CD14-positive monocyte (primary cell): ENCODE measurements at regions not wholly inside any gene's neighbourhood (a gene's known extent, or its start where the extent isn't known, plus 50 kb on each side); places are given as distances from the start of the nearest gene placed in this dataset.

Source experiments
- DNase-seq, 3 donors: peaks; one replicate each; pipeline ENCODE4 v3.0.0-alpha.2; 2011 to 2022
- H2AFZ ChIP-seq: 2 replicates; pipeline ENCODE4 v1.6.0; 2012; ENCODE audit warnings: mild to moderate bottlenecking, low read depth, low read length, inconsistent platforms; ENCODE audit not compliant: insufficient read depth, poor library complexity, severe bottlenecking
- H3K27ac ChIP-seq, 2 donors: 1 replicate in 1 of 2; 2 replicates in 1 of 2; pipeline ENCODE4 v1.5.1; 2012 to 2013; ENCODE audit warnings: low read length in 2 of 2, control low read depth in 1 of 2, inconsistent platforms in 1 of 2, low read depth in 1 of 2, mild to moderate bottlenecking in 1 of 2
- H3K27me3 ChIP-seq, 2 donors: one replicate each; pipeline versions ENCODE4 v1.6.0 to v1.6.1; 2011 to 2013; ENCODE audit warnings: low read length in 2 of 2; ENCODE audit not compliant: control insufficient read depth in 2 of 2, insufficient read depth in 2 of 2
- H3K36me3 ChIP-seq, 2 donors: replicated peaks in 1 of 2; 1 replicate in 1 of 2; 2 replicates in 1 of 2; pipeline versions ENCODE4 v1.5.1 to v1.6.1; 2012 to 2013; ENCODE audit warnings: low read length in 2 of 2, control low read depth in 1 of 2, inconsistent platforms in 1 of 2, mild to moderate bottlenecking in 1 of 2; ENCODE audit not compliant: insufficient read depth in 2 of 2, control insufficient read depth in 1 of 2
- H3K4me1 ChIP-seq, 2 donors: 1 replicate in 1 of 2; 2 replicates in 1 of 2; pipeline versions ENCODE4 v1.5.1 to v1.6.1; 2012 to 2013; ENCODE audit warnings: low read length in 2 of 2, control low read depth in 1 of 2, inconsistent platforms in 1 of 2, mild to moderate bottlenecking in 1 of 2, moderate library complexity in 1 of 2; ENCODE audit not compliant: insufficient read depth in 2 of 2, control insufficient read depth in 1 of 2
- H3K4me2 ChIP-seq: replicated peaks from 2 replicates; pipeline ENCODE3; 2012; ENCODE audit warnings: low read length, moderate library complexity, mild to moderate bottlenecking; ENCODE audit not compliant: poor library complexity, severe bottlenecking; ENCODE audit errors: extremely low read depth
- H3K4me3 ChIP-seq, 3 experiments: fragments of 200-600 bp in 1 of 3; sonication (generic) in 1 of 3; replicated peaks in 1 of 3; 1 replicate in 2 of 3; 2 replicates in 1 of 3; pipeline ENCODE4 v1.5.1; 2011 to 2013; ENCODE audit warnings: low read length in 3 of 3, mild to moderate bottlenecking in 3 of 3, control low read depth in 2 of 3, low read depth in 2 of 3, inconsistent platforms in 1 of 3, moderate library complexity in 1 of 3
- H3K79me2 ChIP-seq: 2 replicates; pipeline ENCODE4 v1.6.0; 2012; ENCODE audit warnings: mild to moderate bottlenecking, control low read depth, inconsistent platforms, low read length, moderate library complexity; ENCODE audit not compliant: insufficient read depth
- H3K9ac ChIP-seq: 2 replicates; pipeline ENCODE4 v1.6.0; 2017; ENCODE audit warnings: low read length, mild to moderate bottlenecking; ENCODE audit not compliant: insufficient read depth, poor library complexity, severe bottlenecking
- H3K9me3 ChIP-seq, 2 donors: replicated peaks in 1 of 2; 1 replicate in 1 of 2; 2 replicates in 1 of 2; pipeline versions ENCODE4 v1.5.1 to v1.6.1; 2012 to 2013; ENCODE audit warnings: low read length in 2 of 2, control low read depth in 1 of 2; ENCODE audit not compliant: control insufficient read depth in 1 of 2, insufficient read depth in 1 of 2
- H4K20me1 ChIP-seq: 2 replicates; pipeline ENCODE4 v1.6.0; 2012; ENCODE audit warnings: mild to moderate bottlenecking, low read length, control low read depth, moderate library complexity; ENCODE audit not compliant: insufficient read depth
- H3K27ac Mint-ChIP-seq, 7 donors: one replicate each; pipeline ENCODE4 v1.8.0; 2020; ENCODE audit warnings: mild to moderate bottlenecking in 7 of 7, mixed read lengths in 7 of 7, moderate library complexity in 6 of 7, inconsistent platforms in 2 of 7
- H3K27me3 Mint-ChIP-seq, 3 donors: one replicate each; pipeline ENCODE4 v1.8.0; 2021 to 2022; ENCODE audit warnings: low read depth in 3 of 3, mild to moderate bottlenecking in 3 of 3, mixed read lengths in 3 of 3, moderate library complexity in 3 of 3, inconsistent platforms in 1 of 3
- H3K36me3 Mint-ChIP-seq, 2 donors: one replicate each; pipeline ENCODE4 v1.8.0; 2020; ENCODE audit warnings: mixed read lengths in 2 of 2, inconsistent platforms in 1 of 2, mild to moderate bottlenecking in 1 of 2
- H3K4me1 Mint-ChIP-seq: one replicate; pipeline ENCODE4 v1.8.0; 2020; ENCODE audit warnings: mild to moderate bottlenecking, mixed read lengths
- H3K4me3 Mint-ChIP-seq, 2 donors: one replicate each; pipeline ENCODE4 v1.8.0; 2020; ENCODE audit warnings: mild to moderate bottlenecking in 2 of 2, mixed read lengths in 2 of 2, moderate library complexity in 1 of 2
- H3K9me3 Mint-ChIP-seq, 7 donors: one replicate each; pipeline ENCODE4 v1.8.0; 2020 to 2022; ENCODE audit warnings: mixed read lengths in 7 of 7, mild to moderate bottlenecking in 6 of 7, moderate library complexity in 6 of 7, inconsistent platforms in 2 of 7
- CTCF ChIP-seq: fragments of 200-600 bp; IDR thresholded peaks from one replicate; pipeline ENCODE4 v1.8.0; 2022; ENCODE audit warnings: antibody characterized with exemption, mild to moderate bottlenecking
- WGBS: methylation state at CpG from one replicate; pipeline ENCODE4 v1.1.5; 2013; ENCODE audit warnings: missing lambda C conversion rate; ENCODE audit not compliant: insufficient coverage; 5-methylcytosine and 5-hydroxymethylcytosine counted together
- intact Hi-C, 2 donors: fragments of 100-400 bp; cut with micrococcal nuclease; formaldehyde crosslinking; loops; one replicate each; pipeline versions ENCODE4 v1.15.0 to v1.15.1; 2023

GRCh38 chr5:133694181-133694831 is 82.0 kb upstream of the FSTL4 start:
- Mint-ChIP-seq H3K4me1 (no peaks in the 10 kb centered on the region), H3K4me3 (no peak overlapping the region), H3K27ac (no peak overlapping the region), H3K9me3 (peaks cover 0 to 3% (median 0%) of the 10 kb centered on the region in 7 donors), H3K27me3 (peaks cover 8 to 16% (median 9%) of the 10 kb centered on the region in 3 donors), H3K36me3 (no peaks in the 10 kb centered on the region)
- H3K79me2 ChIP-seq, result no peaks in the 10 kb centered on the region
- 82% methylated on average over 5 of the region's 6 CpGs for WGBS
- DNase-seq, result no peak
- H2AFZ ChIP-seq, result no peak overlapping the region
- no peak overlapping the region for H3K9ac ChIP-seq
- H3K36me3 ChIP-seq, result no peaks in the 10 kb centered on the region
- no peaks in the 10 kb centered on the region for H3K9me3 ChIP-seq
- no peaks in the 10 kb centered on the region for H3K4me1 ChIP-seq
- intact Hi-C loops, result no loop called here
- no peaks in the 10 kb centered on the region for H4K20me1 ChIP-seq
- no peak for TF ChIP-seq CTCF
- H3K27me3 ChIP-seq, result no peaks in the 10 kb centered on the region
- no peak overlapping the region for H3K27ac ChIP-seq
- no peak overlapping the region for H3K4me3 ChIP-seq
- H3K4me2 ChIP-seq, result no peak overlapping the region

- no peak for TF ChIP-seq CTCF
- Histone ChIP-seq H4K20me1 (no peaks in the 10 kb centered on the region), H3K4me2 (no peak overlapping the region), H3K4me1 (no peaks in the 10 kb centered on the region), H3K79me2 (no peaks in the 10 kb centered on the region), H3K9me3 (no peaks in the 10 kb centered on the region), H3K4me3 (no peak overlapping the region), H3K36me3 (no peaks in the 10 kb centered on the region), H2AFZ (no peak overlapping the region), H3K27ac (no peak overlapping the region), H3K27me3 (no peaks in the 10 kb centered on the region), H3K9ac (no peak overlapping the region)
- Mint-ChIP-seq H3K27me3 (peaks cover 10 to 15% (median 10%) of the 10 kb centered on the region in 3 donors), H3K27ac (no peak overlapping the region), H3K4me3 (no peak overlapping the region), H3K4me1 (no peaks in the 10 kb centered on the region), H3K9me3 (peaks cover 0 to 3% (median 0%) of the 10 kb centered on the region in 7 donors), H3K36me3 (no peaks in the 10 kb centered on the region)
- DNase-seq, result no peak
- 88% methylated on average over 1 of the region's 3 CpGs for WGBS
- intact Hi-C loops, result no loop called here
These were observed 79.1 kb upstream of the FSTL4 start for GRCh38 chr5:133691448-133691847.
